AG09319 (cell line): ENCODE measurements at regions not wholly inside any gene's neighbourhood (a gene's known extent, or its start where the extent isn't known, plus 50 kb on each side); places are given as distances from the start of the nearest gene placed in this dataset.
"Not testable (repeated sequence)": the region's sequence is repeated elsewhere in the genome, so short reads cannot be mapped to it uniquely, and the experiment has no call there.

Experiments used
- DNase-seq: peaks from one replicate; pipeline ENCODE4 v3.0.0-alpha.2; 2010; ENCODE audit warnings: low read depth; ENCODE audit errors: extremely low read depth
- TF ChIP-seq, protein P1 (sequence below): IDR thresholded peaks from 2 replicates; pipeline ENCODE4 v1.5.1; 2011; ENCODE audit warnings: low read depth, mild to moderate bottlenecking, inconsistent platforms, low read length, moderate library complexity

DNA sequence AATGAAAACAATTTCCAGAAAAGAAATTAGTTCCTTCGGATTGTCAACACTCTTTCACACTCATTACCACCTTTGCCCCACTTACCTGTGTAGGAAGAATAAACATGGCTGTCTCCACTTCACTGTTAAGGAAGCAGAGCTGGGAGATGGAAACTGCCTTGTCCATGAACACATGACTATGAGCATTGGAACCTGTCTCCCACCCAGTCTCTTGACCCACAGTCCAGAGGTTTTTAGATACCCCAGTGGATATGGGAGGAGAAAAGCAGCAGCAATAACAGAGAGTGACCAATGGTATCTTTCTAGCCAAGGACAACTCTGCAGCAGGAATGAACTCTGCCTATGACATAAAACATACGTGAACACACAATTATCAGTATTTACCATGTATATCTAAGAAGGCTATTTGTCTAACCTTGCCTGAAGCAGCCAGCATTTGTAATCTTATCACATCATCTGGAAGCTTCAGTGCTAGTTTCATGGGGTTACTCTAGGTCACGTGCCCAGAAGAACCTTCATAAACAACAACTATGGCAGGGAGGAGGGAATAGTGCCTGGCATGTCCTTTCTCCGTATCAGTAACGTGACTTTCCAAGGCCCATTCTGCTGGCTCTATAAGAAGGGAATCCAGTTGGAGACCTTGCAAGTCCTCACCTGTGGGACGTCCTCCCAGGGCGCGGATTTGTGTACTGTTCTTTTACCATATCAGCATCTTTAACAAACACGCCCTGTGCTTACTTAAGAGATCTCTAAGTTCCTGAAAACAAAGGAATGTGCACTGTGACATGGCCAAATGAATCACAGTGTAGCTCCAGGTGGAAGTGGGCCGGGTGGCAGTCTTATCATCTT lies 221.8 kb upstream of the UBL3 start:
- TF ChIP-seq, protein P1, sequence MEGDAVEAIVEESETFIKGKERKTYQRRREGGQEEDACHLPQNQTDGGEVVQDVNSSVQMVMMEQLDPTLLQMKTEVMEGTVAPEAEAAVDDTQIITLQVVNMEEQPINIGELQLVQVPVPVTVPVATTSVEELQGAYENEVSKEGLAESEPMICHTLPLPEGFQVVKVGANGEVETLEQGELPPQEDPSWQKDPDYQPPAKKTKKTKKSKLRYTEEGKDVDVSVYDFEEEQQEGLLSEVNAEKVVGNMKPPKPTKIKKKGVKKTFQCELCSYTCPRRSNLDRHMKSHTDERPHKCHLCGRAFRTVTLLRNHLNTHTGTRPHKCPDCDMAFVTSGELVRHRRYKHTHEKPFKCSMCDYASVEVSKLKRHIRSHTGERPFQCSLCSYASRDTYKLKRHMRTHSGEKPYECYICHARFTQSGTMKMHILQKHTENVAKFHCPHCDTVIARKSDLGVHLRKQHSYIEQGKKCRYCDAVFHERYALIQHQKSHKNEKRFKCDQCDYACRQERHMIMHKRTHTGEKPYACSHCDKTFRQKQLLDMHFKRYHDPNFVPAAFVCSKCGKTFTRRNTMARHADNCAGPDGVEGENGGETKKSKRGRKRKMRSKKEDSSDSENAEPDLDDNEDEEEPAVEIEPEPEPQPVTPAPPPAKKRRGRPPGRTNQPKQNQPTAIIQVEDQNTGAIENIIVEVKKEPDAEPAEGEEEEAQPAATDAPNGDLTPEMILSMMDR = no peak
- no peak for DNase-seq

DNA sequence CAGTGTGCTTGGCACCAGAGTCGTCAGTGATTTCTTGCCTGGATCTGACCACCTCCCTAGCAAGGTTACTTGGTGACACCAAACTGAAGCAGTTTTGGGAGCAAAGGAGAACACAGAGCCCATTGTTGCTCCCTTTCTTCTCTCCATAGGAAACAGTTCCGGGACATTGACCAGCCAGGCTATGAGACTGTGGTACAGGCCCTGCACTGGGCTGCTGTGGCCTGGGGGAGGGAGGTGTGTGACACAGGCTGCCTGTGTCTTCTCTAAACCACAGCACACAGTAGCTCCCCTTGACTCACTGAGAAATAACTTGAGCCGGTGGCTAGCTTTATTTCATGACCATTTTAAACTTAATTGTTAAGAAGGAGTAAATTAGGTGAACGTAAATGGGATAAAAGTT lies 214.8 kb upstream of the UBL3 start:
- TF ChIP-seq, protein P1 = no peak
- DNase-seq = no peak

DNA sequence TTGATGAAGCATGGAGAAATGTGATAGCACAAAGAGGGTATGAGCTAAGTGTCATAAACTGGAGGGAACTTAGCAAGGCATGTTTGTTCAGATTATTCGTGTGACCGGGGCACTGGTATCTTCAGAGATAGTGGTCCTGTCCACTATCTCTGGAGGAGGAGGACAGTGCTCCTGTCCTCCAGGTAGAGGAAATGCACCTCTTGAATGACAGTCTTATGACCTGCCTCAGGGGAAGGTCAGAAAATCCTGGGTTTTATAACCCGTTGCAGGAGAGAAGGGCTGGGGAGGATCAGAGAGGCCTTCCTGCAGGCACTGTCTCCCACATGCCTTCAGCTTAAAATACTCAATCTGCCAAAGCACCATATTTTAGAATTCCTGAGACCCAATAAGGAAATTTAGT lies 213.5 kb upstream of the UBL3 start:
- TF ChIP-seq, protein P1 = no peak
- no peak for DNase-seq

DNA sequence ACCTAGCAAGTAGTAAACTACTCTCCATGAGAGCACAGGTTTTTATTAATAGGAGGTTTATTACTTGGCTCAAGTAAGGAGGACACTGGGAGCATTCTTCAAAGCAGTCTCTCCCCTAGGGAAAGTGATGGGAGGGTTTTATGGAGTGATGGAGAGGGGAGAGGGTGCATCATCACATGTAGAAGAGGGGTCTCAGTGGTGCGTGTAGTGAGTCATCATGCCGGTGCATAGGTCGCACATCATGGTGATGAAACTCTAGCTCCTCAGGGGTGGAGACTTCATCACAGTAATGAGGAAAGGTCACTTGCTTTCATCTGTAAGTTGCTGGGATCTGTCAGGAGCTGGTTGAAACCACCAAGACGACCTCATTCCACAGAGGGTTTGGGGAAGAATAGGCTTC lies 210.8 kb upstream of the UBL3 start:
- DNase-seq = no peak
- TF ChIP-seq, protein P1 = no peak

DNA sequence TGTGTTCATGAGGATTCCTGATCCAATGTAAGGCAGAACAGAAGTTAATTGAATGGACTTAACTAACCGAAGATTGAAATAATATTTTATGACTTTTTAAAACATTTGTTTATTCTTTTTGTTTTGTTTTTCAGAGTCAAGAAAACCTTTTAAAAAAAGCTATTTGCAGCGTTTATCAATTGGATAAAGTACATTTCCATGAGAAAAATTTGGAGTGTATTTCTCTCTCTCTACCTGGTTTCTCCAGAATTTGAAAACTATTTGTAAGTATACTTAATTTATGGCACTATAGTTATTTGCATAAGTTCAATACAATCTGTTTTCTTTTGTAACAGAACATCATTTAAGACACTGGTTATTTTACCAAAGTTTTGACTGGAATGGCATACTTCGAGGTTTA lies 208.0 kb upstream of the UBL3 start:
- no peak for DNase-seq
- TF ChIP-seq, protein P1 = no peak

DNA sequence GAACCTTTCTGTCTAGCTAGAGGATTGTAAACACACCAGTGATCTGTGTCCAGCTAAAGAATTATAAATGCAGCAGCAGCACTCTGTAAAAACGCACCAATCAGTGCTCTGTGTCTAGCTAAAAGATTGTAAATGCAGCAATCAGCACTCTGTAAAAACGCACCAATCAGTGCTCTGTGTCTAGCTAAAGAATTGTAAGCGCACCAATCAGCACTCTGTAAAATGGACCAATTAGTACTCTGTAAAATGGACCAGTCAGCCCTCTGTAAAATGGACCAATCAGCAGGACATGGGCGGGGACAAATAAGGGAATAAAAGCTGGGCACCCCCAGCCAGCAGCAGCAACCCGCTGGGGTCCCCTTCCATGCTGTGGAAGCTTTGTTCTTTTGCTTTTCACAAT lies 204.1 kb upstream of the UBL3 start:
- DNase-seq = not testable (repeated sequence)

DNA sequence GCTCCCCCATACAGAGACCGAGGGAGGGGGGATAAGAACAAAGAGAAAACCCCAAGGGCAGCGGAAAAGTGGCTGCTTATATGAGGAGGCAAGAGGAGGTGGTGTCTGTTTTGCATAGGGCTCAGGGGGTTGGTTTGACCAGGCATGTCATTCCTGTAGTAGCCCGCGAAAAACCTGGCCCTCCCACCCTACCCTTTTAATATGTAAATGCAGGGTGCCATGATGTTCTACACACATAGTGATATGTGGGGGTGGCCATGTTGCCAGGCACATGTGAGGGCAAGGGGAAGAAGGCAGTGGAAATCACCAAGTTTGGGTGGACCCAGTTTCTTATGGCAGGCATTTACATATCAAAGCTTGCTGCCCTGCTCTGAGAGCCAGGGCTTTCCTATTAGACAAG lies 203.5 kb upstream of the UBL3 start:
- DNase-seq = no peak
- TF ChIP-seq, protein P1 = no peak

DNA sequence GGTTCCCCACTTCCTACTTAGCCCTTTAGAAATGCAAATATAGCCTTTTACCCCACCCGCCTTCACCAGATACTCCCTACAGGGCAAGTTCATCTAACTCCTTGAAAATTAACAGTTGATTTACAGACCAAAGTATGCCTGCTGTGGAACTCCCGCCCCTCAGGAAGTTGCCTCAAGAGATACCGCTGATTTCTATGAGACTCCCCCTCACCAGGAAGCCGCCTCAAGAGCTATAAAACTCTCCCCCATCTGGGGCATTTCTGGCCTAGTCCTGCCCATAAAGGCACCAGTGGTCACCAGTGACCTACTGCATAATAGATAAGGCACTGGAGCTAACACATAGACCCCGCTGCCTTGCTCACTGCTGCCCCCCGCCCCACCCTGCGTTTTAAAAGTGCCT lies 201.7 kb upstream of the UBL3 start:
- no peak for DNase-seq
- TF ChIP-seq, protein P1 = no peak
